Right forelimb (tissue), 1 donor: ENCODE measurements at regions not wholly inside any gene's neighbourhood (a gene's known extent, or its start where the extent isn't known, plus 50 kb on each side); places are given as distances from the start of the nearest gene placed in this dataset.
"Not testable (repeated sequence)": the region's sequence is repeated elsewhere in the genome, so short reads cannot be mapped to it uniquely, and the experiment has no call there.

Source experiments
- DNase-seq: peaks from one replicate; pipeline ENCODE4 v3.0.0-alpha.2; 2018

DNA sequence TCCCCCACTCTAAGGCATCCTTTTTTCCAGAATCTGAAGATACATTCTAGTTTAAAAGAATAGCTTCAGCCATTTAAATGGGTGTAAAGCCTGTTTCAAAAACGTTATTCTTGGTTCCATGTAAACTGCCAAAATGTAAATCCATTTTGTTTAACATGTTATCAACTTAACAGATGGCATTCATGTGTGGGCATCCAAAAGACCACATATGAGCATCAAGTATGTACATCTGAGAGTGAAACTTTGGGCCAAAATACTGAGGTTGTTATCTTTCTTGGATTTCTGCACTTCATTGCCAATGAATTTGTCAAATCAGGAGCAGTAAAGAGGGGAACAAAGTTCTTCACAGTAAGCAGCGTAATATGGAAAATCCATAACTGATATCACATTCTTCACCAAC is 395.4 kb downstream of the ZNF804A start:
- no peak for DNase-seq

DNA sequence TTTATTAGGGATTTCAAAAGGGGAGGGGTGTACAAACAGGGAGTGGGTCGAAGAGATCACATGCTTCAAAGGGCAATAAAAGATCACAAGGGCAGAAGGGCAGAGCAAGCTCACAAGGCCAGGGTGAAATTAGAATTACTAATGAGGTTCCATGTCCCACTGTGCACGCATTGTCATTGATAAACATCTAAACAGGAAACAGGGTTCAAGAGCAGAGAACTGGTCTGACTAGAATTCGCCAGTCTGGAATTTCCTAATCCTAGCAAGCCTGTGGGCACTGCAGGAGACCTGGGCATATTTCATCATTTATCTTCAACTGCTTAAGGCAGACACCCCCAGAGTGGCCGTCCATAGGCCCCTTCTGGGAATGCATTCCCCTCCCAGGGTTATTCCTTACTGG is 408.2 kb downstream of the ZNF804A start:
- no peak for DNase-seq

DNA sequence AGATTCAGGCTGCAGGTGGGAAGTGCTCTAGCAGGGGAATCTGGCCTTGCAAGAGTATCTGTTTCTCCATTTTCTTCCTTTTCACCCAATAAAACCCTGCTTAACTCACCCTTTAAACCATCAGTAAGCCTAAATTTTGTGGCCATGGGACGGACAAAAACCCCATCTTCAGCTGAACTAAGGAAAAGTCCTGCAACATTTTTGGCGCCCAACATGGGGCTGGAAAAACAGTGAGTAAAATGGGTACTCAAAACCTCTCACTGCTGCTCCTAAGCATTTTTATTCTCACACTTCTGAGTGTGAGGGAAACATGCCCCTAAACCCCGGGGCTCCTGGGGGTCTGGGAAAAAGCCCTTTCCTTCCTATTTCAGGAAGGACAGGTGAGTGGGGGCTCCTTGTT is 414.3 kb downstream of the ZNF804A start:
- DNase-seq, result no peak

DNA sequence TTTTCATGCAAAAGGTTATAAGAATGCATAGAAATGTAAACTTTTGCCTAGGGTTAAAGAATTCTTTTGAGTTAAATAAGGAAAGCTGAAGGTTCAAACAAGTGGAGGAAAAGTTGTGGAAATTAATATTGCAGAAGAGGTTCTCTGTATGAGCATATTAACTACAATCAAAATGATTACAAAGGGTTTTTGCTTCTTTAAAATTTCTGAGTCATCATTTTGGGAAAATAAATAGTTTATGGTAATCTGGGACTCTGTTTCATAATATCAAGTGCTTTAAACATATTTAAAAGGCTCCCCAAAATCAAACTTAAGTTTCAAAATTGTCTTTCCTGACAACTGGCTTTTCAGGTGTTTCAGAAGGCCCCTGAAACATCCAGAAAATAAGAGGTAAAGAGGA is 415.7 kb downstream of the ZNF804A start:
- DNase-seq, result no peak

DNA sequence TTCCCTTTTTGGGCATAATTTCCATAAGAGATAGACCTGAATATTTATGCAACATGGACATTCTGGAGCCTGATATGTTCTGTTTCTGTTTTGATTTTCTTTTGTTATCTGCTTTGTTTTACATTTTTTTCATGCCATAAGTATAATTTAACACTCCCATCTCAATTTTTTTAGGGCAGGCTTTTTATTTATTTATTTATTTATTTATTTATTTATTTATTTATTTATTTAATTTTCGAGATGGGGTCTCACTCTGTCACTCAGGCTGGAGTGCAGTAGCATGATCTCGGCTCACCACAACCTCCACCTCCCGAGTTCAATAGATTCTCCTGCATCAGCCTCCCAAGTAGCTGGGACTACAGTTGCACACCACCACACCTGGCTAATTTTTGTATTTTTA is 427.6 kb downstream of the ZNF804A start:
- not testable (repeated sequence) for DNase-seq

DNA sequence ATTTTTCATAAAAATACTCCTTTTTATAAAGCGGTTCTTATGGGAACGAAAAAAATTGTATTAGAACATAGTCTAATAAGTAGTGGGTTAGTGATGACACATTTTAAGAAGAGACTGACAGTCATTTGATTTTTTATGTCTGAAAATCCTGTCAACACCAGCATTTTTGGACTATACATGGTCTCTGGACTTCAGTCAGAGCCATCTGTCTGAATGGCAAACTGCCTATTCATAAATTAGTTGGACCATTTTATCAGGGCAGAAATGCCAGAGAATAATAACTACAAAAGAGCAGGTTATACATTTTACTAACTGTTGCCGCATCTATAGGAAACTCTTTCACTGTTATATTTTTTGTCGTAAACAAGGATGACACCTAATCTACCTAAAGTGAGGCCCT is 437.6 kb downstream of the ZNF804A start:
- DNase-seq, result no peak

DNA sequence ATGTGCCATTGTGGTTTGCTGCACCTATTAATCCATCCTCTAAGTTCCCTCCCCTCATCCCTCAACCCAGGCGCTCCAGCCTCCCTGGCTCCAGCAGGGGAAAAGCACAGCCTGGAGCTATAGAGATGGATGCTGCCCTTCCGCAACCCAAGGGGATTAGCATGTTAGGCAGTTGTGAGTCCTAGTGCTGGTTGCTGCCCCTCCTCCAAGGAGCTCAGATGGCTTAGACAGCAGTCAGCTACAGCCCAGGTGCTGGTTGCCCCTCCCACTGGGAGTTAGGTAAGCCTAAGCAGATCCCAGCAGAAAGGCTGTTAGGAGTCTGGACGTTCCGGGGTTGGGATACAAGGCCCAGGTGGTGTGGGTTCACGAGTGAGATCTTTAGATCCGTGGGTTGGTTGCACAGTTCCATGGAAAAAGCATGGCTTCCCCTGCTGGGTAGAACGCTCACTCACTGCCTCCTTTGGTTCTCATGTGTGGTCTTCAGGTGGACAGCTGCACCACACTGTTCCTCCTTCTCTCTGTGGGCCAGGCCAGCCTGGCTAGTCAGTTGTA is 446.1 kb downstream of the ZNF804A start:
- DNase-seq, result no peak

DNA sequence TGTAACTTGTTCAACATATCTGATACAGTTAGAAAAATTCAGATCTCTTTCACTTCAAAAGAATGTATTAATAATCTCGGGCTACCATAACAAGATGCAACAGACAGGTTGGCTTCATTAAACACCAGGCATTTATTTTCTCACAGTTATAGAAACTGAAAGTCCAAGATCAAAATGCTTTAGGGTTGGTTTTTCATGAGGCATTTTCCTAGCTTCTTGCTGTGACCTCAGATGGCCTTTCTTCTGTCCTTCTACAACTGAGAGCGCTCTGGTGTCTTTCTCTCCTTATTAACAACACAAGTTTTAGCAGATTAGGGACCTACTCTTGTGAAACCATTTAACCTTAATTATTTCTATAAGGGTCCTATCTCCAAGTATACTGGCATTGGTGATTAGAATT is 452.5 kb downstream of the ZNF804A start:
- DNase-seq, result no peak

DNA sequence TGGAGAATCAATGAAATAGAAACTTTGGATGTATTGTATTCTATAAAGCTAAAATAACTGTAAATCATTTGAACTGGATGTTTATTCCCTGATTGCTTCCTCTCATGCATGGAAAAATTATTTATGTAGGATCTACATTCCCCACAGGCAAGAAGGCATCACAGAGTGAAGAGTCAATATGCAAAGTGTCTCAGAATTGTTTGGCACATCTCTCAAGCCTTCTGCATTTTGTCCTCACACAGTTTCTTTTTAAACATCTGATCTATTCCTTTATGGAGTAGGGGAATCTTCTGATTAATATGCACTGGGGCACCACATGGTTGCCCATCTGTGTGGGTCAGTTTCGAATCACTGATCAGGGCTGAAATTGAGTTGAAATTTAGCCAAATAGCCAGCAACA is 465.4 kb downstream of the ZNF804A start:
- DNase-seq, result no peak

DNA sequence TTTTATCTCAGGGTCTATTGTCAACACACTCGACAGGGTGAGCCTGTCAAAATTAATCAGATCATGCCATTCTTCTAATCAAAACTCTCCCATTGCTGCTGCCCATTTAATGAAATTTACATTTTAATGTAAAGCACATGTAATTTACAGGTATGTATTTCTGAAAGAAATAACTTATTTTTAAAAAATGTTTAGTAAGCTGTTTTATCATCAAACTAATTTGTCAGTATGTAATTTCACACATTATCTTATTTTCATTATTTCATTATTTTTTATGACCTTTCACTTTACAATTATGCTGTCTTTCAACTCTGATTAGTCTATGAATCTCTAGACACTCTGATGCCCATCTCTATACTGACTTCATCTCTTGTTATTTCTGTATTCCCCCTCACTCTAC is 467.8 kb downstream of the ZNF804A start:
- DNase-seq, result no peak

DNA sequence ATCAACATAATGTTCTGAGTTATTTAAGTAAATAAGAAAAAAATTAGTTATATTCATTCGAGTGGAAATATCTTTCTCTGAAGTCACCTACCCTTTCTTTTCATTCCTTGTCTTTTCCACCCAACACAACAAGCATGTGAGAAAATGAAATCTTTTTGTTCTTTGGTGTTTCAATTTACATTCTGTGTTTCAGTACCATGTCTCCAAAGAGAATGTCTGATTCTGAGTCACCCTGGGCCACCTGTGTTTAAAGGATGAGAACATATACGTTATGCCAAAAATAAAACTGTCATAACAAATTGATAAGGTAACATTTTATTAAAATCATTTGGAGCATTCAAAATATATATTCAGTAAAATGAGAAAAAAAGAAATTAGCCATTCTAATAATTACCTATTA is 470.8 kb downstream of the ZNF804A start:
- no peak for DNase-seq

DNA sequence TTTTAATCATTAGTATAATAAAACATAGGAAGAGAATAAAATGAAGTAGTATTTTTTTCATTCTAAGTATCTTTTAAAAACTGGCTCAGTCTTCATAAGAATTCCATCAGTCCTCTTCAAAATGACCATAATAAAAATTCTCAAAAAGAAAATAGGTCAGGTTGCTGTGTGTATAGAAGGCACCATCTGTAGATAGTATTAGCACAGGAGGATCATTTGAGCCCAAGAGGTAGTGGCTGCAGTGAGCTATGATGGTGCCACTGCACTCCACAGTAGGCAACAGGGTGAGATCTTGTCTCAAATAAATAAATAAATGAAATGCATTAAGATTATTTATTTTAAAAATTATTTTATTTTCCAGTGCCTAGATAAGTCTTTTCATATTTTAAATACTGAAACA is 475.8 kb downstream of the ZNF804A start:
- no peak for DNase-seq

DNA sequence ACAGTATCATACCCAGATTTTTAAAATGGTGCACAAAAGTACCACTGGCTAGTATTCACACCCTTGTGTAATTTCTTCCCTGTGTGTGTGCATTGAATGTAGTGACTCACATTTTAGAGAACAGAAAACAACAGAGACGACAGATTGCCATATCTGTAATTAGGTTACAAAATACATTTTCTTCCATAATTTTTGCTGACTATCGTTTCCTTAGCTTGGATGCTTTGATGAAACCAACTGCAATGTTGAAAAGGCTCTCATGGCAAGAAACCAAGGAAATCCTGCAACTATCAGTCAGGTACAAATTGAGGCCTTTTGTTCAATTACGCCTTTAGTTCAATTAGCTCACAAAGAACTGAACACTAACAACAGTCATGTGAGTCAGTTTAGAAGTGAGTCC is 484.4 kb downstream of the ZNF804A start:
- DNase-seq, result no peak

DNA sequence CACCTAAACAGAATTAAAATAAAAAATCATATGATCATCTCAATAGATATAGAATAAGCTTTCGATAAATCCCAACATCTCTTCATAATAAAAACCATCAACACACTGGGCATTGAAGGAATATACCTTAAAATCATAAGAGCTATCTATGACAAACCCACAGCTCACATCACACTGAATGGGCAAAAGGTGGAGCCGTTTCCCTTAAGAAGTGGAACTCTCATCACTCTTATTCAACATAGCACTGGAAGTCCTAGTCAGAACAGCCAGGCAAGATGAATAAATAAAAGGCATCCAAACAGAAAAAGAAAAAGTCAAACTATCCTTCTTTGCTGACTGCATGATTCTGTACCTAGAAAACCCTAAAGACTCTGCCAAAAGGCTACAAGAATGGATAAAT is 510.3 kb downstream of the ZNF804A start:
- DNase-seq, result no peak

DNA sequence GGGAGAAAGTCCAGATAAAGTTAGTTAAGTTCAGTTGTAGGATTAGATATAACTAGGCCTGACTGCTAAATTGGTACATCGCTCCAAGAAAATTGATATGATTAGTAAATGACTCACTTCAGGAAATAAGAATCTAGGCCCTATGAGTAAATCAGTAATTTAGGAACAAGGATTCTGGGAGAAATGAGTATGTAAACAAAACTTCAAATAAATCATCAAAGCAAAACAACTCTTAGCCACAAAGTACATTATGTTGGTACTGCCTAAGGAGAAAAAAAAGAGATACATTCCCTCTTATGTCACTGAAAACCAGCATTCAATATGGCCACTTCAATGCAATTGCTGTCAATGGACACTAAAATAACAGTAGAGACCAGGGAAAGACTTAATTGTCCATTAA is 529.1 kb downstream of the ZNF804A start:
- DNase-seq, result no peak

DNA sequence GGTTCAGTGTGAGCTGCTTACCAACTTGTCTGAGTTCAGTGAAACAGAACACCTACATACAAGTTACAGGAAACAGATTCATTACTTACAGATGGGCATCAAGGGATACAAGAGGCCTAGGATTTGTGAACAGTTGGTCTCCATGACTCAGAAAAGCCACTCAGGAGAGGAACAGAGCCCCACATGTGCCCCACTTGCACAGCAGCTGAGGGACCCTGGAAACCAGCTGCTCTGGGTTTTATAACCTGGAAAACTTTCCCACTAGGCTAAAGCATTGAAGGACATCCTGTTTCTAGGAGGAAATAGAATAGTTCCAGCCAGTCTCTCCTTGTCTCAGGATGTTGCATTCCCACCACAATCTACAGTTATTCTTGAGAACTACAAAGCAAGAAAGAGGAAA is 530.0 kb downstream of the ZNF804A start:
- DNase-seq, result no peak

DNA sequence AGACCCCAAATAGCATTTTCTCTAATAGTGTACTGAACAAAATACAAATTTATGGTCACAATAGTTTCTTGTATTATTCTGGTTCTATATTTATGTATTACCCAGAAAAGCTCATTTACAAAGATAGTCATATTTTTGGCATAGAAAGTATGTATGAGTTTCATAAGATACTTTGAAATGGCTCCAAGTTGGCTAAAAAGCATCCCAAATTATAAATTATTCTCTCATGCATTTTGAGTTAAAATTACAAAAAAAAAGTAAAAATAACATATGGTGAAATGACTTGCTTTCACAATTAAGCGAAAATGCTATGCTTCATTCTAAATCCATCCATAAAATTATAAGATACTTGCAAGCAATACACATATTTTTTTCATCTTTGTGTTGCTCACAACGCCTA is 530.7 kb downstream of the ZNF804A start:
- DNase-seq, result no peak

DNA sequence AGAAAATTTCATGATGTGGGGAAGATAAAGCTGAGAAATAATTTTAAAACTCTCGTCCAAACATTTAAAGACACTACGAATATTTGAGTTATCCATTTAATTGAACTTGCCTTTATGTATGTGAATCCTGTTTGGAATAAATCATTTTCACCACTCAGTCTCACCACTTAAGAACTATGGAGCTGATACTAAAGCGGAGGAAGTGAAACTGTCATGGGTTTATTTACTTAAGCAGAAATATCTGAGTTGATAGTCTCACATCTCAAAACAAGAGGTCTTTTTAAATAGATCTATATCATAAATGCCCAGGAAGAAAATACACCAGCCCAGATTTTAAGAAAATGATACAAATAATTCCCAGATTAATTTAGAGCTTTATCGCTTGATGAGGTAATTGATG is 532.4 kb downstream of the ZNF804A start:
- no peak for DNase-seq

DNA sequence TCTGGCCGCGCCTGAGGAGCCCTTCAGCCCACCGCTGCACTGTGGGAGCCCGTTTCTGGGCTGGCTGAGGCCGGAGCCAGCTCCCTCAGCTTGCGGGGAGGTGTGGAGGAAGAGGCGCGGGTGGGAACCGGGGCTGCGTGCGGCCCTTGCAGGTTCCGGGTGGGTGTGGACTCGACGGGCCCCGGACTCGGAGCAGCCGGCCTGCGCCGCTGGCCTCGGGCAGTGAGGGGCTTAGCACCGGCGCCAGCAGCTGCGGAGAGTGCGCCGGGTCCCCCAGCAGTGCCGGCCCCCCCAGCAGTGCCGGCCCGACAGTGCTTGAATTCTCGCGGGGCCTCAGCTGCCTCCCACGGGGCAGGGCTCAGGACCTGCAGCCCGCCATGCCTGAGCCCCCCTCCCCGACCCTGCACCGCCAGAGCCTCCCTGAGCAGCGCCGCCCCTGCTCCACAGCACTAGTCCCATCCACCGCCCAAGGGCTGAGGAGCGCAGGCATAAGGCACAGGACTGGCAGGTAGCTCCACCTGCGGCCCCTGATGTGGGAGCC is 534.2 kb downstream of the ZNF804A start:
- no peak for DNase-seq

DNA sequence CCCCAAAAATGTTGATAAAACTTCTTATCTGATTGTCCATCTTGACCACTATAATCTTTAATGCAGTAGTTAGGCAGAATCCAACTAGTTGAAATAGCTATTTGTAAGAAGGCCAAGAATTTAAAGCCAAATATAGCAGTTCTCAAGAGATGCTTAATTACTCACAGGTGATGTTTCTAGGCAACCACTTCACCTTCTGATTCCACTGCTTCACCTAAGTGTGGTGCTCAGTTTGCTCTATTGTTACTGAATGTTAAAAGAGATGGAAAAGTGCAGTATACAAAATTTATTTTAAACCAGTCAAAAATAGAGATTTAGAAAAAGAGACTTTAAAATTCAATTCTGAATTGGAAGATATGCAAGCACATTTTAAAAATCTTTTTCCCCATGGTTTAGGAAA is 539.4 kb downstream of the ZNF804A start:
- no peak for DNase-seq

DNA sequence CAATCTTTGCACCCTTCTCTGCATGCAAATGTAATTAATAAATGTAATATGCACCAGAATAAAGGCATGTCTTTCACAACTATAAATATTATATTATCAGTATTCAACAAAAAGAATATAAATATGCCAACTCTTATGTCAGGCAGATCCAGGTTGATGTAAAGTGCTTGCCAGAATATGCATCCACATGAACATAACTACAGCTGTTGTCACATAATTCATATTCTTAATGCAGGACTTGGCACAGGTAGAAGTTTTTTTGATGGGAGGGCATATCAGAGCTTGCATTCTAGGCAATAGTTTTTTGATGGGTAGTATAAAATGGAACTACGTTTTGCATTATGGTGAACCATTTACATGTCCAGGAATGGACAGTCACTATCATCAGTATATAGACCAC is 544.3 kb downstream of the ZNF804A start:
- no peak for DNase-seq

DNA sequence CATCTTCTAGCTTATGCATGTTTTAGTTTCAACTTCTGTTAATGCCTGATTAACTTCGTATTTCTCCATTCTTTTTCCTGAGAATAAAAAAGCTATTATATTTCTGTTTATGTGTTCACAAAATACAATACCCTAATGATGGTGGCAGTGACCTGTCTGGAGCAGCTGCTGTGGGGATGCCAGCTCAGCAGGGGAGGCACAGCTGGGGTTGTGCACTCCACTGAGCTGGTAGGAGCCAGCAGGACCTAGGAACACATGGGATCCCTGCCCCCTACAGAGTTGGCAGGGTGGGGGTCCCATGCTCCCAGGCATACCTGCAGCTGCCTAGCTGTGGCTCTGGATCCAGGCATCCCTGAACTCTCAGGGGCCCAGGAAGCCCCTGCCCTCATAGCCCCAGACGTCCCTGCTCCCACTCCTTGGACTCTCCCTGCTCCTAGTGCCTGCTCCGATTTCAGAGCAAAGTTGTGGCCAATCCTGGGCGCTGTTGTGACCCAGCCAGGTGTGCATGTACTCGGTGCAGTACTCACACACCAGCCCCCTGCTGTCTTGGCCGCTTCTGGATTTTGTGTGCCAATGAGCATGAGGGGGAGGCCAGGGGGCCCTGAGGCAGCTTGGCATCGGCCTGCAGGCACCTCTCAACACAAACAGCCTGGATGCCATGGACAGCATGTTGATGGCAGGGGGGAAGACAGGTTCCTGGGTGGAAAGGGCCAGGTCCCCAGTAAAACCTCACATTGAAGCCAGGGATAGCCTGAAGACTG is 546.0 kb downstream of the ZNF804A start:
- no peak for DNase-seq

DNA sequence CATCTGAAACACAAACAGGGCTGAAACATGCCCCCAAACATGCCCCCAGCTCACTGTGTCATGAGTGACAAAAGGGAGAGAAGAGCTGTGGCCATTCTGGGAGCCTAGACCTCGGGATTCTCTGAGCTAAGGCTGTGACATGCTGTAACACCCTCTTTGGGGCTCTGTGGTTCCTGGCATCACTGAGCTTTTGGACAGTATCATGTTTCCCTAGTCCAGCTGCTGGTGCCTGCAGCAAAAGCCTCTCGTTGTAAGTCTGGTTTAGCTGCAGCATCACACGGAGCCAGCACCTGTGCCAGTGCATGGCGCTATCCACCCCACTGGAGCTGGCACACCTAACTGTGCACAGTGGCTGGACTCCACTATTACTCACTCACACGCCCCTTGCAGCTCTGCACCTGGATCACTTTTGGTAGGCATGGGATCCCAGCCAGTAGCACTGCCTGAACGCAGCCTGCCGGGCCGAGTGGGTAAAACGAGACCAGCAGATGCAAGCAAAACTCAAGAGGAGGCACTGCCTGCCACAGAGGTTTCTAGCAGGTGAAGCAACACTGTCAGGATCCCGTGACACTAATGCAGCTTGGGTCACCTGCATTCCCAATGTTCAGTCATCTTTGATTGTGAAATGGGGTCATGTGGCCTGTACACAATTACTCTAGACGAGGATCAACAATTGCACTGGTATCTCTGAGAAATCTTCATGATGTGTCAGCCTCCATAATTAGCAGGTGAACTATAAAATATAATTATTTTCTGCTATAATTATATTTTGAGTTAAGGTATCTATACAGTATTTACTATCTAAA is 547.2 kb downstream of the ZNF804A start:
- no peak for DNase-seq

DNA sequence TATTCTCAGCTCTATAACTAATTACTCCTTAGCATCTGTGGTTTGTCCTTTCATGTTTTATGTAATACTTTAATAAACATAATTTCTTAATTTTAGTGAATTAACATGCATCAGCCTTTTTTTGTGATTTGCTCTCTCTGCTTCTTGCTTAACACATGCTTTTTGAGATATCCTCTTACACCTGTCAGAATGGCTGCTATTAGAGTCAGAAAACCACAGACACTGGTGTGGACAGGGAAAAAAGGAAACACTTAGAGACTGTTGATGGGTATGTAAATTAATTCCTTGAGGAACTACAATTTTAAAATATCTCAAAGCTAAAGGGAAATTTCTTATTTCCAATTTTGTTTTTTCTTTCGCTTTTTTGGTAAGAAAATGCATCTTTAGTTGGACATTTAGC is 549.0 kb downstream of the ZNF804A start:
- no peak for DNase-seq
